H9 (cell line): ENCODE measurements at regions not wholly inside any gene's neighbourhood (a gene's known extent, or its start where the extent isn't known, plus 50 kb on each side); places are given as distances from the start of the nearest gene placed in this dataset.

Source experiments
- DNase-seq: peaks from one replicate; pipeline ENCODE4 v3.0.0-alpha.2; 2017
- H2AFZ ChIP-seq: one replicate; pipeline ENCODE4 v1.6.1; 2013; ENCODE audit warnings: mild to moderate bottlenecking, low read length, control low read depth, moderate library complexity
- H2AK5ac ChIP-seq: 2 replicates; pipeline ENCODE4 v1.6.1; 2013; ENCODE audit warnings: low read length, control low read depth, mixed read lengths; ENCODE audit not compliant: insufficient read length
- H2BK120ac ChIP-seq: one replicate; pipeline ENCODE4 v1.6.1; 2013; ENCODE audit warnings: low read depth, mild to moderate bottlenecking, low read length, control low read depth, inconsistent platforms; ENCODE audit not compliant: poor library complexity, severe bottlenecking
- H2BK12ac ChIP-seq: 2 replicates; pipeline ENCODE4 v1.6.1; 2013; ENCODE audit warnings: low read length, control low read depth, mixed read lengths, low read depth; ENCODE audit not compliant: insufficient read length
- H2BK15ac ChIP-seq: 2 replicates; pipeline ENCODE4 v1.6.1; 2013; ENCODE audit warnings: low read depth, low read length, control low read depth
- H2BK20ac ChIP-seq: one replicate; pipeline ENCODE4 v1.6.1; 2013; ENCODE audit warnings: low read depth, mild to moderate bottlenecking, low read length, control low read depth, inconsistent platforms; ENCODE audit not compliant: poor library complexity, severe bottlenecking
- H2BK5ac ChIP-seq: 2 replicates; pipeline ENCODE4 v1.6.1; 2013; ENCODE audit warnings: low read length, control low read depth, mixed read lengths; ENCODE audit not compliant: insufficient read length
- H3K14ac ChIP-seq: 2 replicates; pipeline ENCODE4 v1.6.1; 2013; ENCODE audit warnings: low read length, control low read depth; ENCODE audit not compliant: insufficient read depth
- H3K18ac ChIP-seq: 2 replicates; pipeline ENCODE4 v1.6.1; 2013; ENCODE audit warnings: low read depth, mild to moderate bottlenecking, mixed read lengths, low read length, control low read depth; ENCODE audit not compliant: insufficient read length
- H3K23ac ChIP-seq: 2 replicates; pipeline ENCODE4 v1.6.1; 2013; ENCODE audit warnings: low read length, control low read depth, mixed read lengths, low read depth; ENCODE audit not compliant: insufficient read length
- H3K23me2 ChIP-seq: 2 replicates; pipeline ENCODE4 v1.6.1; 2013; ENCODE audit warnings: low read depth, mild to moderate bottlenecking, mixed read lengths, low read length, control low read depth; ENCODE audit not compliant: insufficient read length, poor library complexity, severe bottlenecking
- H3K27ac ChIP-seq: 2 replicates; pipeline ENCODE4 v1.5.1; 2013; ENCODE audit warnings: low read length, control low read depth, mixed read lengths, low read depth; ENCODE audit not compliant: insufficient read length
- H3K27me3 ChIP-seq: 2 replicates; pipeline ENCODE4 v1.6.1; 2013; ENCODE audit warnings: low read length, control low read depth, inconsistent platforms; ENCODE audit not compliant: insufficient read depth
- H3K4ac ChIP-seq: 2 replicates; pipeline ENCODE4 v1.6.1; 2013; ENCODE audit warnings: low read depth, mild to moderate bottlenecking, control low read depth, inconsistent platforms, low read length, moderate library complexity
- H3K4me1 ChIP-seq: 2 replicates; pipeline ENCODE4 v1.6.1; 2013; ENCODE audit warnings: low read length, control low read depth, inconsistent platforms; ENCODE audit not compliant: insufficient read depth
- H3K4me2 ChIP-seq: 2 replicates; pipeline ENCODE4 v1.6.1; 2013; ENCODE audit warnings: low read length, control low read depth, mixed read lengths; ENCODE audit not compliant: insufficient read length, insufficient read depth
- H3K56ac ChIP-seq: 2 replicates; pipeline ENCODE4 v1.6.1; 2013; ENCODE audit warnings: low read depth, mild to moderate bottlenecking, mixed read lengths, low read length, control low read depth; ENCODE audit not compliant: insufficient read length
- H3K79me1 ChIP-seq: 2 replicates; pipeline ENCODE4 v1.6.1; 2013; ENCODE audit warnings: low read depth, mild to moderate bottlenecking, moderate library complexity, low read length, control low read depth, inconsistent platforms; ENCODE audit not compliant: insufficient read depth, poor library complexity, severe bottlenecking
- H3K79me2 ChIP-seq: 2 replicates; pipeline ENCODE4 v1.6.1; 2013; ENCODE audit warnings: low read length, control low read depth, inconsistent platforms; ENCODE audit not compliant: insufficient read depth
- H3K9ac ChIP-seq: 2 replicates; pipeline ENCODE4 v1.6.1; 2013; ENCODE audit warnings: low read length, control low read depth, mixed read lengths; ENCODE audit not compliant: insufficient read length; ENCODE audit errors: extremely low read depth
- H3K9me3 ChIP-seq: one replicate; pipeline ENCODE4 v1.6.1; 2013; ENCODE audit warnings: low read depth, low read length, inconsistent platforms; ENCODE audit not compliant: control insufficient read depth
- H3T11ph ChIP-seq: one replicate; pipeline ENCODE4 v1.6.1; 2013; ENCODE audit warnings: mild to moderate bottlenecking, low read length, control low read depth, inconsistent platforms
- H4K20me1 ChIP-seq: one replicate; pipeline ENCODE4 v1.6.1; 2013; ENCODE audit not compliant: control insufficient read depth, insufficient read length, insufficient read depth
- H4K5ac ChIP-seq: 2 replicates; pipeline ENCODE4 v1.6.1; 2013; ENCODE audit warnings: low read depth, mild to moderate bottlenecking, mixed read lengths, low read length, control low read depth; ENCODE audit not compliant: insufficient read length
- H4K8ac ChIP-seq: replicated peaks from 2 replicates; pipeline ENCODE4 v1.6.1; 2013; ENCODE audit warnings: low read length, control low read depth, mixed read lengths, low read depth; ENCODE audit not compliant: insufficient read length
- H4K91ac ChIP-seq: 2 replicates; pipeline ENCODE4 v1.6.1; 2013; ENCODE audit warnings: low read depth, mild to moderate bottlenecking, moderate library complexity, mixed read lengths, low read length, control low read depth; ENCODE audit not compliant: insufficient read length
- H3K27ac Mint-ChIP-seq, 3 experiments: 2 replicates in 2 of 3; 3 replicates in 1 of 3; pipeline ENCODE4 v1.8.0; 2020 to 2021; ENCODE audit warnings: mixed read lengths in 3 of 3, mild to moderate bottlenecking in 1 of 3, moderate library complexity in 1 of 3
- H3K27me3 Mint-ChIP-seq: 2 replicates; pipeline ENCODE4 v1.8.0; 2021; ENCODE audit warnings: low read depth, mild to moderate bottlenecking, moderate library complexity, mixed read lengths
- H3K36me3 Mint-ChIP-seq, 3 experiments: 2 replicates in 2 of 3; 3 replicates in 1 of 3; pipeline ENCODE4 v1.8.0; 2020 to 2021; ENCODE audit warnings: low read depth in 3 of 3, mixed read lengths in 3 of 3; ENCODE audit not compliant: insufficient read depth in 1 of 3
- H3K4me1 Mint-ChIP-seq, 2 experiments: 2 replicates each; pipeline ENCODE4 v1.8.0; 2020; ENCODE audit warnings: mixed read lengths in 2 of 2
- H3K4me3 Mint-ChIP-seq, 2 experiments: 2 replicates in 1 of 2; 3 replicates in 1 of 2; pipeline ENCODE4 v1.8.0; 2020 to 2021; ENCODE audit warnings: mild to moderate bottlenecking in 2 of 2, mixed read lengths in 2 of 2, moderate library complexity in 1 of 2
- H3K9me3 Mint-ChIP-seq, 2 experiments: 2 replicates in 1 of 2; 3 replicates in 1 of 2; pipeline ENCODE4 v1.8.0; 2020; ENCODE audit warnings: mild to moderate bottlenecking in 2 of 2, mixed read lengths in 2 of 2, moderate library complexity in 1 of 2
- WGBS: extraction: QIAGEN DNeasy Blood & Tissue Kit; methylation state at CpG from one replicate; pipeline ENCODE4 v1.1.7; 2013; ENCODE audit warnings: missing lambda C conversion rate, low lambda C conversion rate, mixed read lengths; ENCODE audit not compliant: insufficient read length; ENCODE audit errors: extremely low coverage; 5-methylcytosine and 5-hydroxymethylcytosine counted together
- TF ChIP-seq, protein P1 (sequence below): fragments of 200-600 bp; sonication (generic); conservative IDR thresholded peaks from 3 replicates; pipeline ENCODE4 v1.8.0; 2021; ENCODE audit warnings: antibody characterized with exemption, mild to moderate bottlenecking

- Histone ChIP-seq H4K20me1 (no peaks in the 10 kb centered on the region), H2AK5ac (no peak overlapping the region), H2BK12ac (no peak overlapping the region), H3K27ac (no peak overlapping the region), H2BK20ac (no peak overlapping the region), H2AFZ (no peak overlapping the region), H3K9ac (no peak overlapping the region), H3K79me2 (no peaks in the 10 kb centered on the region), H4K91ac (no peak overlapping the region), H4K5ac (no peak overlapping the region), H3K79me1 (no peaks in the 10 kb centered on the region), H3K9me3 (no peaks in the 10 kb centered on the region), H2BK15ac (no peak overlapping the region), H3K23me2 (no peaks in the 10 kb centered on the region), H3K56ac (no peak overlapping the region), H2BK120ac (no peak overlapping the region), H3T11ph (no peak overlapping the region), H4K8ac (no peak overlapping the region), H2BK5ac (no peak overlapping the region), H3K4ac (no peak overlapping the region), H3K4me2 (no peak overlapping the region), H3K27me3 (no peaks in the 10 kb centered on the region), H3K14ac (no peak overlapping the region), H3K23ac (no peak overlapping the region), H3K18ac (no peak overlapping the region), H3K4me1 (no peaks in the 10 kb centered on the region)
- H3K4me3 Mint-ChIP-seq = no peak overlapping the region
- no peaks in the 10 kb centered on the region for H3K4me1 Mint-ChIP-seq
- no peak overlapping the region for H3K27ac Mint-ChIP-seq
- TF ChIP-seq, protein P1, sequence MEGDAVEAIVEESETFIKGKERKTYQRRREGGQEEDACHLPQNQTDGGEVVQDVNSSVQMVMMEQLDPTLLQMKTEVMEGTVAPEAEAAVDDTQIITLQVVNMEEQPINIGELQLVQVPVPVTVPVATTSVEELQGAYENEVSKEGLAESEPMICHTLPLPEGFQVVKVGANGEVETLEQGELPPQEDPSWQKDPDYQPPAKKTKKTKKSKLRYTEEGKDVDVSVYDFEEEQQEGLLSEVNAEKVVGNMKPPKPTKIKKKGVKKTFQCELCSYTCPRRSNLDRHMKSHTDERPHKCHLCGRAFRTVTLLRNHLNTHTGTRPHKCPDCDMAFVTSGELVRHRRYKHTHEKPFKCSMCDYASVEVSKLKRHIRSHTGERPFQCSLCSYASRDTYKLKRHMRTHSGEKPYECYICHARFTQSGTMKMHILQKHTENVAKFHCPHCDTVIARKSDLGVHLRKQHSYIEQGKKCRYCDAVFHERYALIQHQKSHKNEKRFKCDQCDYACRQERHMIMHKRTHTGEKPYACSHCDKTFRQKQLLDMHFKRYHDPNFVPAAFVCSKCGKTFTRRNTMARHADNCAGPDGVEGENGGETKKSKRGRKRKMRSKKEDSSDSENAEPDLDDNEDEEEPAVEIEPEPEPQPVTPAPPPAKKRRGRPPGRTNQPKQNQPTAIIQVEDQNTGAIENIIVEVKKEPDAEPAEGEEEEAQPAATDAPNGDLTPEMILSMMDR = no peak
- H3K36me3 Mint-ChIP-seq = no peaks in the 10 kb centered on the region
- WGBS = no CpG with 5 or more reads among the region's 2 CpGs
- H3K27me3 Mint-ChIP-seq = no peaks in the 10 kb centered on the region
- peaks cover 0 to 2% of the 10 kb centered on the region in 2 experiments; a peak in 2 of 5 replicates for H3K9me3 Mint-ChIP-seq
- no peak for DNase-seq
These were observed 479.0 kb downstream of the TDRD15 start for GRCh38 chr2:21602789-21603188.
